ENCODE measurements at regions not wholly inside any gene's neighbourhood (a gene's known extent, or its start where the extent isn't known, plus 50 kb on each side); places are given as distances from the start of the nearest gene placed in this dataset.

DNA sequence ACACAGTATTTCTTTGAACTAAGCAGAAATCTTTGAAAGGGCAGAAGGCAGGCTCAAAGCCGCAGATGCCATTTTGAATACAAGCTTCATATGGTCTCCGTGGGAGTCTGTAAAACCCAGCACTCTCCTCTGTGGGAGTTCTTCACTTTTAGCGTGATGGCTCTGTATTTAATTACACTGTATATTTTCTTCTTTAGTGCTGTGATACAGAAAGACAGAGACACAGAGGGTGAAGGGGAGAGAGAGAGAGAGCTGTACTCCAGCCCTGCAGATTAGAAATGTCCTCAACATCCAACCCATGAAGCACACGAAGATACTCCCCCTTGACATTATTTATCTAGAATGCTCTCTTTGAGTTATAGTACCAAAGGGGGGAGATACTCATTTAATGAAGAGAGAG lies 752.6 kb upstream of the NR2F2 start:
- H3K36me3 ChIP-seq (ENCODE audit: insufficient read depth, insufficient read length, low read length) = no peaks in the 10 kb centered on the region

DNA sequence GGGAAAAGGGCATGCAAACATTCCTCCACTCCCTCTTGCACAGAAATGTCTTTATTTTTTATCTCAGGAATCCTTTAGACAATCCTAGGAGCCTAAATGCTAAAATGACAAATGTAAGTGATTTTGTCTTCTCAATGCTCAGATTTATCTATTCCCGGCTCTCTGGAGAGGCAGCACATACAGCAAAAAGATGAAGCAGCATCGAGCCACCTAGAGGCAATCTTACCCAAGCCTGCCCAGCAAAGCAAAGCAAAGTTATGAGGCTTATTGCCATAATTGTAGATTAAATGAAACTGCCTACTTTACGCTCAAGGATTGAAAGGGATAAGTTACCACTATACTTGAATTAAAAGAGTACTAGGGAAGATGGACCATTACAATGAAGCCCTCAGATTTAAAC lies 750.4 kb upstream of the NR2F2 start:
- Histone ChIP-seq H3K4me3 (ENCODE audit: insufficient read length, low read depth) (no peak overlapping the region), H3K27me3 (ENCODE audit: insufficient read depth, insufficient read length) (no peaks in the 10 kb centered on the region), H3K9me3 (ENCODE audit: insufficient read depth, low read length) (no peaks in the 10 kb centered on the region), H3K36me3 (ENCODE audit: insufficient read depth, insufficient read length, low read length) (no peaks in the 10 kb centered on the region), H3K4me1 (ENCODE audit: insufficient read depth, insufficient read length) (no peaks in the 10 kb centered on the region), H3K9ac (ENCODE audit: insufficient read length, low read depth) (no peak overlapping the region)
- DNase-seq (ENCODE audit: low read depth, low spot score) = no peak
- TF ChIP-seq YY1 (IDR thresholded peaks at IDR 0.05; ENCODE audit: insufficient read depth, insufficient read length) = no peak
- TF ChIP-seq SUZ12 (IDR thresholded peaks at IDR 0.05; ENCODE audit: extremely low read depth, insufficient read depth, insufficient read length) = no peak
- TF ChIP-seq ZNF274 (IDR thresholded peaks at IDR 0.05; ENCODE audit: low read depth, low read length) = no peak

More for the DNA sequence above, 752.6 kb upstream of the NR2F2 start:
- H3K9me3 ChIP-seq (ENCODE audit: insufficient read depth, low read length) = no peaks in the 10 kb centered on the region
- H3K4me1 ChIP-seq (ENCODE audit: insufficient read depth, insufficient read length) = no peaks in the 10 kb centered on the region
- no peak for DNase-seq (ENCODE audit: low read depth, low spot score)
- no peaks in the 10 kb centered on the region for H3K27me3 ChIP-seq (ENCODE audit: insufficient read depth, insufficient read length)
- no peak overlapping the region for H3K4me3 ChIP-seq (ENCODE audit: insufficient read length, low read depth)
- no peak overlapping the region for H3K9ac ChIP-seq (ENCODE audit: insufficient read length, low read depth)
- no peak for TF ChIP-seq SUZ12 (IDR thresholded peaks at IDR 0.05; ENCODE audit: extremely low read depth, insufficient read depth, insufficient read length)
- no peak for TF ChIP-seq ZNF274 (IDR thresholded peaks at IDR 0.05; ENCODE audit: low read depth, low read length)
- TF ChIP-seq YY1 (IDR thresholded peaks at IDR 0.05; ENCODE audit: insufficient read depth, insufficient read length) = no peak

- Histone ChIP-seq H3K4me3 (ENCODE audit: insufficient read length, low read depth) (no peak overlapping the region), H3K27me3 (ENCODE audit: insufficient read depth, insufficient read length) (no peaks in the 10 kb centered on the region), H3K9ac (ENCODE audit: insufficient read length, low read depth) (no peak overlapping the region), H3K9me3 (ENCODE audit: insufficient read depth, low read length) (no peaks in the 10 kb centered on the region), H3K36me3 (ENCODE audit: insufficient read depth, insufficient read length, low read length) (no peaks in the 10 kb centered on the region), H3K4me1 (ENCODE audit: insufficient read depth, insufficient read length) (no peaks in the 10 kb centered on the region)
- TF ChIP-seq SUZ12 (IDR thresholded peaks at IDR 0.05; ENCODE audit: extremely low read depth, insufficient read depth, insufficient read length) = no peak
- no peak for TF ChIP-seq ZNF274 (IDR thresholded peaks at IDR 0.05; ENCODE audit: low read depth, low read length)
- TF ChIP-seq YY1 (IDR thresholded peaks at IDR 0.05; ENCODE audit: insufficient read depth, insufficient read length) = no peak
- DNase-seq (ENCODE audit: low read depth, low spot score) = no peak
Measured at GRCh38 chr15:95581595-95581994, 748.9 kb upstream of the NR2F2 start.

GRCh38 chr15:95584088-95584487 lies 746.4 kb upstream of the NR2F2 start:
- no peaks in the 10 kb centered on the region for H3K9me3 ChIP-seq (ENCODE audit: insufficient read depth, low read length)
- no peak overlapping the region for H3K4me3 ChIP-seq (ENCODE audit: insufficient read length, low read depth)
- no peak overlapping the region for H3K9ac ChIP-seq (ENCODE audit: insufficient read length, low read depth)
- no peaks in the 10 kb centered on the region for H3K36me3 ChIP-seq (ENCODE audit: insufficient read depth, insufficient read length, low read length)
- no peak for TF ChIP-seq SUZ12 (IDR thresholded peaks at IDR 0.05; ENCODE audit: extremely low read depth, insufficient read depth, insufficient read length)
- TF ChIP-seq YY1 (IDR thresholded peaks at IDR 0.05; ENCODE audit: insufficient read depth, insufficient read length) = no peak
- TF ChIP-seq ZNF274 (IDR thresholded peaks at IDR 0.05; ENCODE audit: low read depth, low read length) = no peak
- no peak for DNase-seq (ENCODE audit: low read depth, low spot score)
- no peaks in the 10 kb centered on the region for H3K4me1 ChIP-seq (ENCODE audit: insufficient read depth, insufficient read length)
- no peaks in the 10 kb centered on the region for H3K27me3 ChIP-seq (ENCODE audit: insufficient read depth, insufficient read length)

- no peaks in the 10 kb centered on the region for H3K4me1 ChIP-seq (ENCODE audit: insufficient read depth, insufficient read length)
- no peaks in the 10 kb centered on the region for H3K9me3 ChIP-seq (ENCODE audit: insufficient read depth, low read length)
- no peak for DNase-seq (ENCODE audit: low read depth, low spot score)
- TF ChIP-seq ZNF274 (IDR thresholded peaks at IDR 0.05; ENCODE audit: low read depth, low read length) = no peak
- no peak for TF ChIP-seq YY1 (IDR thresholded peaks at IDR 0.05; ENCODE audit: insufficient read depth, insufficient read length)
- TF ChIP-seq SUZ12 (IDR thresholded peaks at IDR 0.05; ENCODE audit: extremely low read depth, insufficient read depth, insufficient read length) = no peak
- no peaks in the 10 kb centered on the region for H3K27me3 ChIP-seq (ENCODE audit: insufficient read depth, insufficient read length)
- no peak overlapping the region for H3K4me3 ChIP-seq (ENCODE audit: insufficient read length, low read depth)
- H3K36me3 ChIP-seq (ENCODE audit: insufficient read depth, insufficient read length, low read length) = no peaks in the 10 kb centered on the region
- no peak overlapping the region for H3K9ac ChIP-seq (ENCODE audit: insufficient read length, low read depth)
Measured at GRCh38 chr15:95588056-95588455, 742.4 kb upstream of the NR2F2 start.

DNA sequence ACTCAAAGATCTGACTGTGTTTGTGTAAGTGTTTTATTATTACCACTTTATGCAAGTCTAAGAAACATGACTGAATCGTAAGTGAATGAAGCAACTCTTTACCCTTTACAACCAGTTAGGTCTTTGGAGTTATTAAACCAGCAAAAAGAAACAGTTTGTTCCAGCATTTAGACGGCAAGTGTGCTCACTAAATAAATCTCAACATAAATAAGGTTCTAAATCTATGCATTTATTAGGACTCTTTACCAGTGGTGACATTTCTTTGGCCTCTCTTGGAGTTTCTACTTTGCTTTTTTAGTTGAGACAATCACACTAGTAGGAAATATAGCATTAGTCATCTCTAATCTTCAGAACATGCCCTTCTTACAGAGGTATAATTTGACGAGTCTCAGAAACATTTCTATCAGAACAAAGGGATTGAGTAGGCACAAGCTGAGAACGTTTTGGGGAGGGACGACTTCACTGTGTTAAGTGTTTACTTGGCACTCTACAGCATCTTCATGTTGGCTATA lies 739.9 kb upstream of the NR2F2 start:
- TF ChIP-seq SUZ12 (IDR thresholded peaks at IDR 0.05; ENCODE audit: extremely low read depth, insufficient read depth, insufficient read length) (no peak), ZNF274 (IDR thresholded peaks at IDR 0.05; ENCODE audit: low read depth, low read length) (no peak), YY1 (IDR thresholded peaks at IDR 0.05; ENCODE audit: insufficient read depth, insufficient read length) (no peak)
- Histone ChIP-seq H3K27me3 (ENCODE audit: insufficient read depth, insufficient read length) (no peaks in the 10 kb centered on the region), H3K36me3 (ENCODE audit: insufficient read depth, insufficient read length, low read length) (no peaks in the 10 kb centered on the region), H3K9me3 (ENCODE audit: insufficient read depth, low read length) (no peaks in the 10 kb centered on the region), H3K9ac (ENCODE audit: insufficient read length, low read depth) (no peak overlapping the region), H3K4me1 (ENCODE audit: insufficient read depth, insufficient read length) (no peaks in the 10 kb centered on the region), H3K4me3 (ENCODE audit: insufficient read length, low read depth) (no peak overlapping the region)
- no peak for DNase-seq (ENCODE audit: low read depth, low spot score)

GRCh38 chr15:95591270-95591669 lies 739.2 kb upstream of the NR2F2 start:
- Histone ChIP-seq H3K27me3 (ENCODE audit: insufficient read depth, insufficient read length) (no peaks in the 10 kb centered on the region), H3K9me3 (ENCODE audit: insufficient read depth, low read length) (no peaks in the 10 kb centered on the region), H3K4me1 (ENCODE audit: insufficient read depth, insufficient read length) (no peaks in the 10 kb centered on the region), H3K4me3 (ENCODE audit: insufficient read length, low read depth) (no peak overlapping the region), H3K36me3 (ENCODE audit: insufficient read depth, insufficient read length, low read length) (no peaks in the 10 kb centered on the region), H3K9ac (ENCODE audit: insufficient read length, low read depth) (no peak overlapping the region)
- TF ChIP-seq YY1 (IDR thresholded peaks at IDR 0.05; ENCODE audit: insufficient read depth, insufficient read length) (no peak), SUZ12 (IDR thresholded peaks at IDR 0.05; ENCODE audit: extremely low read depth, insufficient read depth, insufficient read length) (no peak), ZNF274 (IDR thresholded peaks at IDR 0.05; ENCODE audit: low read depth, low read length) (no peak)
- no peak for DNase-seq (ENCODE audit: low read depth, low spot score)
